Cardiac muscle cell (in vitro differentiated cells and primary cell): ENCODE measurements at regions not wholly inside any gene's neighbourhood (a gene's known extent, or its start where the extent isn't known, plus 50 kb on each side); places are given as distances from the start of the nearest gene placed in this dataset.

Source experiments
- DNase-seq, 2 donors: peaks; one replicate each; pipeline versions ENCODE4 v3.0.0 to v3.0.0-alpha.2; 2010 to 2017; ENCODE audit warnings: low read depth in 1 of 2, low spot score in 1 of 2
- H3K27ac ChIP-seq: fragments of 200-600 bp; sonication (generic); 2 replicates; pipeline ENCODE4 v1.5.1; 2016
- H3K27me3 ChIP-seq: fragments of 200-600 bp; sonication (generic); 2 replicates; pipeline ENCODE4 v1.6.0; 2016; ENCODE audit warnings: control low read depth
- H3K36me3 ChIP-seq: fragments of 200-600 bp; sonication (generic); 2 replicates; pipeline ENCODE4 v1.5.1; 2016; ENCODE audit warnings: control low read depth
- H3K4me1 ChIP-seq: fragments of 200-600 bp; sonication (generic); 2 replicates; pipeline ENCODE4 v1.8.1; 2017; ENCODE audit warnings: low read depth, mild to moderate bottlenecking, mixed run types
- H3K4me3 ChIP-seq: fragments of 200-600 bp; sonication (generic); 2 replicates; pipeline ENCODE4 v1.5.1; 2016; ENCODE audit warnings: mild to moderate bottlenecking
- H3K9me3 ChIP-seq: fragments of 200-600 bp; sonication (generic); 2 replicates; pipeline ENCODE4 v1.5.1; 2017; ENCODE audit warnings: low read depth, mild to moderate bottlenecking, control low read depth
- CTCF ChIP-seq: IDR thresholded peaks from 2 replicates; pipeline ENCODE4 v1.5.1; 2012; ENCODE audit warnings: low read depth, mild to moderate bottlenecking, low read length

- Histone ChIP-seq H3K27ac (no peak overlapping the region), H3K4me1 (no peaks in the 10 kb centered on the region), H3K9me3 (no peaks in the 10 kb centered on the region), H3K36me3 (no peaks in the 10 kb centered on the region), H3K4me3 (no peak overlapping the region), H3K27me3 (no peaks in the 10 kb centered on the region)
- DNase-seq, result no peak
- TF ChIP-seq CTCF, result no peak
These were observed 109.8 kb upstream of the HDX start for GRCh38 chrX:84611843-84612636.

GRCh38 chrX:84634201-84634782 lies 132.0 kb upstream of the HDX start:
- no peaks in the 10 kb centered on the region for H3K36me3 ChIP-seq
- no peaks in the 10 kb centered on the region for H3K27me3 ChIP-seq
- no peak for DNase-seq
- H3K4me3 ChIP-seq, result no peak overlapping the region
- no peaks in the 10 kb centered on the region for H3K4me1 ChIP-seq
- no peak overlapping the region for H3K27ac ChIP-seq
- no peak for TF ChIP-seq CTCF
- H3K9me3 ChIP-seq, result no peaks in the 10 kb centered on the region

GRCh38 chrX:84666086-84666485 lies 163.8 kb upstream of the HDX start:
- DNase-seq, result no peak
- no peaks in the 10 kb centered on the region for H3K27me3 ChIP-seq
- no peaks in the 10 kb centered on the region for H3K36me3 ChIP-seq
- no peak for TF ChIP-seq CTCF
- H3K27ac ChIP-seq, result no peak overlapping the region
- H3K9me3 ChIP-seq, result no peaks in the 10 kb centered on the region
- no peaks in the 10 kb centered on the region for H3K4me1 ChIP-seq
- H3K4me3 ChIP-seq, result no peak overlapping the region

- no peak overlapping the region for H3K27ac ChIP-seq
- H3K9me3 ChIP-seq, result peaks cover 3% of the 10 kb centered on the region
- no peaks in the 10 kb centered on the region for H3K36me3 ChIP-seq
- H3K27me3 ChIP-seq, result no peaks in the 10 kb centered on the region
- TF ChIP-seq CTCF, result no peak
- DNase-seq, result no peak
- H3K4me3 ChIP-seq, result no peak overlapping the region
- no peaks in the 10 kb centered on the region for H3K4me1 ChIP-seq
These were observed 188.0 kb upstream of the HDX start for GRCh38 chrX:84690228-84690627.

GRCh38 chrX:84709987-84710386 lies 207.7 kb upstream of the HDX start:
- Histone ChIP-seq H3K36me3 (no peaks in the 10 kb centered on the region), H3K9me3 (no peaks in the 10 kb centered on the region), H3K27me3 (no peaks in the 10 kb centered on the region), H3K27ac (no peak overlapping the region), H3K4me1 (no peaks in the 10 kb centered on the region), H3K4me3 (no peak overlapping the region)
- TF ChIP-seq CTCF, result no peak
- no peak for DNase-seq
